Inflammatory macrophage treated with lipopolysaccharide for 1 hour (primary cell): ENCODE measurements at regions not wholly inside any gene's neighbourhood (a gene's known extent, or its start where the extent isn't known, plus 50 kb on each side); places are given as distances from the start of the nearest gene placed in this dataset.
A peak's percentile ranks its signal among the peaks of the same experiment; 100 is the strongest.

Source experiments
- DNase-seq, 2 donors: peaks; one replicate each; pipeline ENCODE4 v3.0.0-alpha.2; 2020 to 2022

GRCh38 chr4:15340902-15341732 is 86.7 kb upstream of the C1QTNF7 start:
- no peak for DNase-seq

GRCh38 chr4:15341733-15342300 is 86.0 kb upstream of the C1QTNF7 start:
- no peak for DNase-seq

GRCh38 chr4:15343000-15343399 is 84.8 kb upstream of the C1QTNF7 start:
- no peak for DNase-seq

GRCh38 chr4:15343581-15343980 is 84.3 kb upstream of the C1QTNF7 start:
- DNase-seq, result no peak

GRCh38 chr4:15344041-15344440 is 83.8 kb upstream of the C1QTNF7 start:
- no peak for DNase-seq

- DNase-seq, result no peak
Measured at GRCh38 chr4:15345134-15345533, 82.7 kb upstream of the C1QTNF7 start.

- DNase-seq, result no peak
Measured at GRCh38 chr4:15348236-15348635, 79.6 kb upstream of the C1QTNF7 start.

- DNase-seq, result no peak
Measured at GRCh38 chr4:15348695-15349094, 79.1 kb upstream of the C1QTNF7 start.

- no peak for DNase-seq
Measured at GRCh38 chr4:15349531-15349935, 78.3 kb upstream of the C1QTNF7 start.

GRCh38 chr4:15349965-15350364 is 77.9 kb upstream of the C1QTNF7 start:
- no peak for DNase-seq

GRCh38 chr4:15352524-15352923 is 75.3 kb upstream of the C1QTNF7 start:
- no peak for DNase-seq

- no peak for DNase-seq
Measured at GRCh38 chr4:15353207-15353606, 74.6 kb upstream of the C1QTNF7 start.

- DNase-seq, result peak in 1 of 2 donors; percentile 34
Measured at GRCh38 chr4:15354371-15355297, 73.2 kb upstream of the C1QTNF7 start.

GRCh38 chr4:15361529-15361928 is 66.3 kb upstream of the C1QTNF7 start:
- no peak for DNase-seq

GRCh38 chr4:15362541-15362940 is 65.3 kb upstream of the C1QTNF7 start:
- no peak for DNase-seq

GRCh38 chr4:15364183-15364582 is 63.6 kb upstream of the C1QTNF7 start:
- no peak for DNase-seq

GRCh38 chr4:15365641-15366040 is 62.2 kb upstream of the C1QTNF7 start:
- DNase-seq, result no peak

GRCh38 chr4:15366721-15367120 is 61.1 kb upstream of the C1QTNF7 start:
- DNase-seq, result peak; percentile 29 to 30

- DNase-seq, result peak; percentile 27 to 44
Measured at GRCh38 chr4:15368856-15369255, 59.0 kb upstream of the C1QTNF7 start.

- no peak for DNase-seq
Measured at GRCh38 chr4:15370296-15370695, 57.5 kb upstream of the C1QTNF7 start.

- DNase-seq, result no peak
Measured at GRCh38 chr4:15373363-15373762, 54.5 kb upstream of the C1QTNF7 start.

GRCh38 chr4:15374656-15375055 is 53.2 kb upstream of the C1QTNF7 start:
- no peak for DNase-seq

- peak; percentile 33 to 35 for DNase-seq
Measured at GRCh38 chr4:15375667-15376066, 52.2 kb upstream of the C1QTNF7 start.

- DNase-seq, result no peak
Measured at GRCh38 chr4:15376145-15376544, 51.7 kb upstream of the C1QTNF7 start.
